ENCODE measurements at regions not wholly inside any gene's neighbourhood (a gene's known extent, or its start where the extent isn't known, plus 50 kb on each side); places are given as distances from the start of the nearest gene placed in this dataset.

GRCh38 chr5:5006548-5006947 lies 133.6 kb upstream of the ADAMTS16 start:
- TF ChIP-seq EP300 (IDR thresholded peaks at IDR 0.05; ENCODE audit: borderline replicate concordance) (no peak), CREB1 (IDR thresholded peaks at IDR 0.05; ENCODE audit: low read depth) (no peak), FOXM1 (IDR thresholded peaks at IDR 0.05; ENCODE audit: borderline replicate concordance, low read depth) (no peak), YY1 (IDR thresholded peaks at IDR 0.05; ENCODE audit: low read depth) (no peak), TAF1 (IDR thresholded peaks at IDR 0.05; ENCODE audit: low read depth) (no peak), REST (IDR thresholded peaks at IDR 0.05; ENCODE audit: low read depth) (no peak), USF1 (IDR thresholded peaks at IDR 0.05) (no peak), RAD21 (IDR thresholded peaks at IDR 0.05; ENCODE audit: low read depth) (no peak)

Measured in Ishikawa (cell line).